SW 1271 (cell line): ENCODE measurements at regions not wholly inside any gene's neighbourhood (a gene's known extent, or its start where the extent isn't known, plus 50 kb on each side); places are given as distances from the start of the nearest gene placed in this dataset.

Source experiments
- DNase-seq, 2 experiments: peaks; one replicate each; lab custom pipeline; 2025; lab: John Stamatoyannopoulos, UW

DNA sequence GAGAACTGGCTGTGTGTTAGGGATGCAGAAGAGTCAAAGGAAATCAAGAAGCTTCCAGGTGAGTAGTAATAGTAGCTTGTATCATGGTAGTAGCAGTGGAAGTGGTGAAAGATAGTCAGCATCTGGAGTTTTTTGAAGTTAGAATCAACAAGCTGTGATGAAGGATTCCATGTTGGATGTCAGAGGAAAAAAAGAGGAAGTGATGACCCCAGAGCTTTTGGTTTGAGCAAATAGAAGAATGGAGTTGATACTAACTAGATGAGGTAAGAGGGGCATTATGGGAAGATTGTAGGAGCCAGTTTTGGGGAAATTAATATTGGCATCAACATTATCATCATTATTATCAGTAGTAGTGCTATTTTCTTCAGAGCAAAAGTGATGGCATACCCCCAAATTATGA, 542.2 kb downstream of the XIRP2 start:
- no peak for DNase-seq

- no peak for DNase-seq
These were observed 536.8 kb downstream of the XIRP2 start for GRCh38 chr2:167424803-167425755.

DNA sequence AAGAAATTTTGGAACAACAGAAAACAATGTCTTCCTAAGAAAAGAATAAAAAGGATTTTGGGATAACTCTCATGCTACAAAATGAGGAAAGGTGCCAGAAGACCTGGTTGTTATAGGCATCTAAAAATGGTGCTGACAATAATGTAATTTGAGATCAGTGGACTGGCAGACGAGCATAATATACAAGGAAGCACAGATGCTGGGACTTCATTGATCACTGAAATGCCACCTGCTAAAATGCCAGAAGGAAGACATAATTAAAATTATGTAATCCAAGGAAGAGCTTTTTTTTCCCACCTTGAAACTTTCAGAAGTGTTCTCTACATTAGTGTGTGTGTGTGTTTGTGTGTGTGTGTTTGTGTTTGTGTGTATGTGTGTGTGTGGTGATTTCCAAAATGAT, 535.9 kb downstream of the XIRP2 start:
- DNase-seq = no peak

DNA sequence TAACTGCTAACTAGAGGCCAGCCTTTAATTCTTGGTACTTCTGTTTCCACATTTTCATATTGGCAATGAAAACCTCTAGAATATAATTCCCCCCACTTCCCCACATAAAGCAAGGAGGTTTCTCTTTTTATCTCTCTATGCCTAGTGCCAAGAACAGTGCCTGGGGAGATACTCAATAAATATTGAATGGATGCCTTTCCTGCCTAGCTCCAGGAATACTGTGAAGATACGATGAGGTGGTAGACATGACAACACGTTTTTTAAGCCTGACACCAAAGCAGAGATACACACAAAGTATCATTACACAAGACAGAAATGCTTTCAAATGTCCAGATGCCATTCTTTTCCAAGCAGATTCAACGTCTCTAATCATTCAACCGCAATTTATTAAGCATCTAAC, 535.5 kb downstream of the XIRP2 start:
- DNase-seq = no peak

GRCh38 chr2:167420211-167420610, 531.9 kb downstream of the XIRP2 start:
- no peak for DNase-seq

GRCh38 chr2:167415068-167415467, 526.8 kb downstream of the XIRP2 start:
- no peak for DNase-seq

DNA sequence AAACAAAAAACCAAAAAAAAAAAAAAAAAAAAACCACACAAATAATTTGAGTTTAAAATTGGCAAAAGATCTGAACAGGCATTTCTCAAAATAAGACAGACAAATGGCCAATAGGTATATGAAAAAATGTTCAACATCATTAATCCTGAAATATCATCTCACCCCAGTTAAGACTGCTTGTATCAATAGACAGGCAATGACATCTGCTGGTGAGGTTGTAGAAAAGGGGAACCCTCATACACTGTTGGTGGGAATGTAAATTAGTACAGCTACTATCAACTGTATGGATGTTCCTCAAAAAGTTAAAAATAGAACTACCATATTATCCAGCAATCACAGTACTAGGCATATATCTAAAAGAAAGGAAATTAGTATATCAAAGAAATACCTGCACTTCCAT, 523.1 kb downstream of the XIRP2 start:
- no peak for DNase-seq

DNA sequence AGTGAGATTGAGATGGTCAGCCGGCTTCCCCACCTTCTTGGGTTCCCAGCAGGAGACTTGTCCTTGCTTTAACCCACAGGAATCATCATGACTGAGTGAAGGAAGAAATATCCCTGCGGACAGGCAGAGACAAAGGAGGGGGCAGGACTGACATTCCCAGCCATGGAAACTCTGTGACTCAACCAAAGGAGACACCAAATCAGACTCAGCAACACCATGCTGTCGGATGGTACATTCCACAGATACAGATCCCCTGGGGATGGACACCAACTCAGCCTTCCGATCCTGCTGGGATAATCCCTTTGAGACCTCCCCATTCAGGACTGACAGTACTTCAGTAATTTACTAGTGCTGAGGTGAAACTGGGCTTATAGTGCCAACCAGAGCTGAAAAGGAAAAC, 518.3 kb downstream of the XIRP2 start:
- DNase-seq = no peak

DNA sequence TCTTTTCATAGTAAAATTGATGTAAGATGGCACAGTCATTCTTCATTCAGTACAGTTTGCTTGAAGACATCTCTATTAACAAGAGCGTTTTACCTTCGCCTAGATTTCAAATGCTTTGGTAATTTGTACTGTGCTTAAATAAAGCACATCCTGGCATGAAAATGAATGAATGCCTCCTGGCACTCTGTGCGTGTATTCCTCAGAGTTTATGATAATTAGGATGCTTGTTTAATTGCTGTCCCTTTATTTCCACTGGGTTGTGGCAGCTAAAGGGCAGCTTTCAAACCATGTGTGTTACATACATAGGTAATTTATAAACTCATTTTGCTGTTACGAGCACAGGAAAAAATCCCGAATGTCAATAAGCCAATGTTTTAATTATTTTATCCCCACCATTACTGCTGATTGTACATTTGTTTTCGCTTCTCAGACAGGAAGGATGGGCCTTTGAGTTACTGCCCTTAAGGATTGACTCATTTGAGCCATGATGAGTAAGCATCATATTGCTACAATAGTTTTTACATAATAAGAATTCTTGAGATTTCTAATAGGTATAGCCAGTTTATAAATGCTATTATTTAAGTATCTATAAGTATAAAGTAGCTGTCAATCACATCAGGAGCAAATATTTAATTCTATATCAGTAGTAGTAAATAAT, 516.5 kb downstream of the XIRP2 start:
- DNase-seq = no peak

GRCh38 chr2:167401309-167401708, 513.0 kb downstream of the XIRP2 start:
- no peak for DNase-seq

GRCh38 chr2:167400546-167400945, 512.3 kb downstream of the XIRP2 start:
- no peak for DNase-seq

- DNase-seq = no peak
These were observed 510.6 kb downstream of the XIRP2 start for GRCh38 chr2:167398873-167399272.

GRCh38 chr2:167388901-167389300, 500.6 kb downstream of the XIRP2 start:
- DNase-seq = no peak

GRCh38 chr2:167388497-167388896, 500.2 kb downstream of the XIRP2 start:
- no peak for DNase-seq

DNA sequence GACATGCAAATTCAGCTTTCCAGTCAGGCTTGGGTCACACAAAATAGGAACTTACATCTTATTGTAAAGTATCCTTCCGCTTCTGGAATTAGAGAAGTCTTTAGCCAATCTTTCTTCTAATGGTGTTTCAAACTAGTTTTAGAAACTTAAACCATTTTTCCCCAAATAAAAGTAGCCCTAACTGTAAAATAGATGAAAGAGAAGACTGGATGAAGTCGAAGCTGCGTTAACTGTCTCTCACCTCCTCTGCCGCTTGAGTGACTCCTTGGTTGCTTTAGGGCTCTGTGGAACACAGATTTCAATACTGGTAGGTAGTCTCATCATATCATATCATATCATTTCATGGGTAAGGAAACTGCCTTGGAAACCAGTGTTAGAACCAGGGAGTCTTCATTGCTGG, 498.4 kb downstream of the XIRP2 start:
- DNase-seq = no peak

DNA sequence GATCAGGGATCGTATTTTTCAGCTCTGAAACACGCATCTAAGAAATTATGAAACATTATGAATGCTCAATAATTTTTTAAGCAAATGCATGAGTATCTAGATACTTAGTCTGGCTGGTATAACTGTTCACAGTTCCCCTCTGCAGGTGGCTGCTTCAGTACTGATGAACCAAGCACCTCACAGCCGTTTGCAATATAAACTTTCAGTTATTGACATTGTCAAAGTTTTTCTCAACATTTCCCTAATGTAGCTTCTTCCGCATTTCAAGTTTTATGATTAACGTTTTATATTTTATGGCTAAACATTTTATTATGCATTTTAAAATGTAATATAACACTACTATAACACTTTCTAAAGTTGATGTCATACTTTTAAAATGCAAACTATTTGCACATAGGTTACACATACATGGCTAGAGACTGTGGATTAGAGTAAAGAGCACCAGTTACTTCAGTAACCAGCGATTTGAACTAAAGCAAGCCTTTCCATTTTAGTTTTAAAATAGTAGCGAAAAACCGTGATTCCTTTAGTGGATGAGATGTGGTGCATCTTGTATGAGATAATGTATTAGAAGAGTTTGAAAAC, 495.4 kb downstream of the XIRP2 start:
- DNase-seq = no peak

DNA sequence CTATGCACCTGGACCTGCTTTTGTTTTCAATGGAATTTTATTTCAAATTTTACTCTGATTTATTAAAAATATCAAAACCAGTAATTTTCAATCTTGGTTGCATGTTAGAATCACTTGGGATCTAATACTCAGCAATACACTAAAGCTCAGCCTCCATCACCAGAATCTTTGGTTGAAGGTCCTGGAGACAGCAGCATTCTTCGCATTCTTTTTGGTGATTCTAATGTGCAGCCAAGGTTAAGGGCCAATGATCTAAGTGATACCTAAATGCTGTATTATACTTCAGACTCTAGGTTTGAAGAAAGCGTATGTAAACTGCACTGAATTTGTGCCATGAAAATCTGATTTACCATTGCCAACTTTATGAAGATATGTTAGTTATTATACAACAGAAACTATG, 493.1 kb downstream of the XIRP2 start:
- no peak for DNase-seq

GRCh38 chr2:167380555-167380954, 492.3 kb downstream of the XIRP2 start:
- DNase-seq = no peak

- DNase-seq = no peak
These were observed 491.8 kb downstream of the XIRP2 start for GRCh38 chr2:167380094-167380493.

DNA sequence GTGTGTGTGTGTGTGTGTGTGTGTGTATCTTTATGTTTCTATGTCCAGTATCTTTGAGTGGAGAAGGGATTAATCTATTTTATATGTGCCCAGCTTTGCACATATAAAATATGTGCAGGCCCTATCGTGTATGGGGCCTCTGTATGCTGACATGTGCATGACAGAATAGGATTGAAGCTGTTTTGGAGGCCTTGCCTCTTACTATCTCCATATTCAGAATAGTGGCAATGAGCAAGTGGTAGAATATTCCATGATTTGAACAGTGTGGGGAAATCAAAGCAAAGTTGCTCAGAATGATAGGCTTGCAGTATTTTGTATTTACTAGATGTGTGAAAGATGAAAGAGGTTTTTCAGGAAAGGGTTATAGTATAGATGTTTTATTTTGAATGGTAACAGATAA, 480.8 kb downstream of the XIRP2 start:
- DNase-seq = no peak

DNA sequence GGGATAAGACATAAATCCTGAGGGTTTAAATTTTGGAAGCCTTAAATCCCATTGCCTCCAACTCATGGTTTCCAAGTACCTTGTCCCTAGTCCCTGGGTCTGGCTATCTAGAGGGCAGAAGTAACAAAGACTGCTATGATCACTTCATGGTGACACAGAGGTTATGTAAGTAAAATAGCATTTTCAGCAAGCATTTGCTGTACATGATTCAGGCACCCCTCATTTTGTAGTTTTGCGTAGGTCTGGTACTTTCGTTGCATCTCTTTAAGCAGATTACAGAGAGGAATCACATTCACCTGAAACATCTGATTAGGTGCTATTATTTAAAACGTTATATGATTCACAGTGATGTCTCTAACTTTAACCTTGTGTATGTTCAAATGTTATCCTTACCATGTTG, 480.1 kb downstream of the XIRP2 start:
- no peak for DNase-seq

GRCh38 chr2:167365216-167365615, 476.9 kb downstream of the XIRP2 start:
- no peak for DNase-seq

- no peak for DNase-seq
These were observed 473.1 kb downstream of the XIRP2 start for GRCh38 chr2:167361426-167361825.
